ENCODE measurements at regions not wholly inside any gene's neighbourhood (a gene's known extent, or its start where the extent isn't known, plus 50 kb on each side); places are given as distances from the start of the nearest gene placed in this dataset.

DNA sequence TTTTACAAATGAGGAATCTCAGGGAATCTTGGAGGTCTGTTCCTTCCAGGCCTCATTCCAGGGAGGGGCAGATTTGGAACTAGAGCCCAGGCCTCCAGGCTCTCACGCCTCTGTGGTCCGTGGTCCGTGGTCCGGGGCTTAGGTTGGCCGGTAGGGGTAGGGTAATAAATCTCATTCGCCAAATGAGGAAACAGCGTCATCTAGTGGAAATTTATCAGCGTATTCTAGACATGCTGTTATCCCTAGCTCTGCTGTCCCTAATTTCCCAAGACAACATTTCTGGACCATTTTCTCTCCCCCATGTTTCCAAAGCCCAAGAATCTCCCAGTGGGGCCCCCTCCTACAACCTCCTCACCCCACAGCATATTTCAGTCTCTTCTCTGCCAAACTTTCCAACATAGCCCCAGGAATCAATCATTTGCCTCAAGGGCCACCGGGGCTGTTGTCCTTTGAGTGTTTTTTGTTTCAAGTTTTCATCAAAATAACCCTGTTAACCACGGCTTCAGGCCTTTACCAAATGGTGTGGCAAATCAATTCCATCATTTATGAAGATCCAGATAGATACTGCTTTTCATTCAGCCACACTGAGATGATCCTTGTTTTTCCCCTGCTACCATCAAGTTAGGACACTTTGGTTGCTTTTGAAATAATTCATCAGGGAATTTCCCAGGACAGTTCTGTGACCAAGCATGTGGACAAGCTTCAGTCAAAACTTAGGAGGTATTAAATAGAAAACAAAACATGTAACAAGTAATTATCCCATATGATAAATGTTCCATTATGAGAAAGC is 126.8 kb downstream of the ALDH8A1 start (continued):
- TF ChIP-seq MTF1 (CRISPR knock-in tag; IDR thresholded peaks at IDR 0.05; ENCODE audit: borderline replicate concordance) (no peak), LEF1 (IDR thresholded peaks at IDR 0.05) (no peak), ZNF133 (CRISPR knock-in tag; IDR thresholded peaks at IDR 0.05) (no peak), ZNF212 (CRISPR knock-in tag; IDR thresholded peaks at IDR 0.05) (no peak), BCOR (IDR thresholded peaks at IDR 0.05) (no peak), SMC3 (conservative IDR thresholded peaks at IDR 0.05; ENCODE audit: insufficient read depth, low read depth, low read length) (peak; percentile 88), DMBX1 (CRISPR knock-in tag; IDR thresholded peaks at IDR 0.05; ENCODE audit: borderline replicate concordance) (no peak), CTBP1 (IDR thresholded peaks at IDR 0.05; ENCODE audit: borderline replicate concordance) (no peak), NFYB (IDR thresholded peaks at IDR 0.05; ENCODE audit: extremely low read depth, insufficient read length) (no peak), ZNF354B (CRISPR knock-in tag; IDR thresholded peaks at IDR 0.05) (no peak), CC2D1A (IDR thresholded peaks at IDR 0.05) (peak; percentile 84), STAG1 (CRISPR knock-in tag; IDR thresholded peaks at IDR 0.05; ENCODE audit: borderline replicate concordance) (peak; percentile 96), FUS (optimal IDR thresholded peaks at IDR 0.05; ENCODE audit: low read depth, low read length) (no peak), SOX6 (IDR thresholded peaks at IDR 0.05) (no peak), ZC3H11A (IDR thresholded peaks at IDR 0.05; ENCODE audit: low read depth, low read length) (no peak), GABPB1 (CRISPR knock-in tag; IDR thresholded peaks at IDR 0.05) (no peak), SMAD3 (CRISPR knock-in tag; conservative IDR thresholded peaks at IDR 0.05) (no peak), STAT5B (CRISPR knock-in tag; IDR thresholded peaks at IDR 0.05) (no peak)
- TF ChIP-seq, protein P1, sequence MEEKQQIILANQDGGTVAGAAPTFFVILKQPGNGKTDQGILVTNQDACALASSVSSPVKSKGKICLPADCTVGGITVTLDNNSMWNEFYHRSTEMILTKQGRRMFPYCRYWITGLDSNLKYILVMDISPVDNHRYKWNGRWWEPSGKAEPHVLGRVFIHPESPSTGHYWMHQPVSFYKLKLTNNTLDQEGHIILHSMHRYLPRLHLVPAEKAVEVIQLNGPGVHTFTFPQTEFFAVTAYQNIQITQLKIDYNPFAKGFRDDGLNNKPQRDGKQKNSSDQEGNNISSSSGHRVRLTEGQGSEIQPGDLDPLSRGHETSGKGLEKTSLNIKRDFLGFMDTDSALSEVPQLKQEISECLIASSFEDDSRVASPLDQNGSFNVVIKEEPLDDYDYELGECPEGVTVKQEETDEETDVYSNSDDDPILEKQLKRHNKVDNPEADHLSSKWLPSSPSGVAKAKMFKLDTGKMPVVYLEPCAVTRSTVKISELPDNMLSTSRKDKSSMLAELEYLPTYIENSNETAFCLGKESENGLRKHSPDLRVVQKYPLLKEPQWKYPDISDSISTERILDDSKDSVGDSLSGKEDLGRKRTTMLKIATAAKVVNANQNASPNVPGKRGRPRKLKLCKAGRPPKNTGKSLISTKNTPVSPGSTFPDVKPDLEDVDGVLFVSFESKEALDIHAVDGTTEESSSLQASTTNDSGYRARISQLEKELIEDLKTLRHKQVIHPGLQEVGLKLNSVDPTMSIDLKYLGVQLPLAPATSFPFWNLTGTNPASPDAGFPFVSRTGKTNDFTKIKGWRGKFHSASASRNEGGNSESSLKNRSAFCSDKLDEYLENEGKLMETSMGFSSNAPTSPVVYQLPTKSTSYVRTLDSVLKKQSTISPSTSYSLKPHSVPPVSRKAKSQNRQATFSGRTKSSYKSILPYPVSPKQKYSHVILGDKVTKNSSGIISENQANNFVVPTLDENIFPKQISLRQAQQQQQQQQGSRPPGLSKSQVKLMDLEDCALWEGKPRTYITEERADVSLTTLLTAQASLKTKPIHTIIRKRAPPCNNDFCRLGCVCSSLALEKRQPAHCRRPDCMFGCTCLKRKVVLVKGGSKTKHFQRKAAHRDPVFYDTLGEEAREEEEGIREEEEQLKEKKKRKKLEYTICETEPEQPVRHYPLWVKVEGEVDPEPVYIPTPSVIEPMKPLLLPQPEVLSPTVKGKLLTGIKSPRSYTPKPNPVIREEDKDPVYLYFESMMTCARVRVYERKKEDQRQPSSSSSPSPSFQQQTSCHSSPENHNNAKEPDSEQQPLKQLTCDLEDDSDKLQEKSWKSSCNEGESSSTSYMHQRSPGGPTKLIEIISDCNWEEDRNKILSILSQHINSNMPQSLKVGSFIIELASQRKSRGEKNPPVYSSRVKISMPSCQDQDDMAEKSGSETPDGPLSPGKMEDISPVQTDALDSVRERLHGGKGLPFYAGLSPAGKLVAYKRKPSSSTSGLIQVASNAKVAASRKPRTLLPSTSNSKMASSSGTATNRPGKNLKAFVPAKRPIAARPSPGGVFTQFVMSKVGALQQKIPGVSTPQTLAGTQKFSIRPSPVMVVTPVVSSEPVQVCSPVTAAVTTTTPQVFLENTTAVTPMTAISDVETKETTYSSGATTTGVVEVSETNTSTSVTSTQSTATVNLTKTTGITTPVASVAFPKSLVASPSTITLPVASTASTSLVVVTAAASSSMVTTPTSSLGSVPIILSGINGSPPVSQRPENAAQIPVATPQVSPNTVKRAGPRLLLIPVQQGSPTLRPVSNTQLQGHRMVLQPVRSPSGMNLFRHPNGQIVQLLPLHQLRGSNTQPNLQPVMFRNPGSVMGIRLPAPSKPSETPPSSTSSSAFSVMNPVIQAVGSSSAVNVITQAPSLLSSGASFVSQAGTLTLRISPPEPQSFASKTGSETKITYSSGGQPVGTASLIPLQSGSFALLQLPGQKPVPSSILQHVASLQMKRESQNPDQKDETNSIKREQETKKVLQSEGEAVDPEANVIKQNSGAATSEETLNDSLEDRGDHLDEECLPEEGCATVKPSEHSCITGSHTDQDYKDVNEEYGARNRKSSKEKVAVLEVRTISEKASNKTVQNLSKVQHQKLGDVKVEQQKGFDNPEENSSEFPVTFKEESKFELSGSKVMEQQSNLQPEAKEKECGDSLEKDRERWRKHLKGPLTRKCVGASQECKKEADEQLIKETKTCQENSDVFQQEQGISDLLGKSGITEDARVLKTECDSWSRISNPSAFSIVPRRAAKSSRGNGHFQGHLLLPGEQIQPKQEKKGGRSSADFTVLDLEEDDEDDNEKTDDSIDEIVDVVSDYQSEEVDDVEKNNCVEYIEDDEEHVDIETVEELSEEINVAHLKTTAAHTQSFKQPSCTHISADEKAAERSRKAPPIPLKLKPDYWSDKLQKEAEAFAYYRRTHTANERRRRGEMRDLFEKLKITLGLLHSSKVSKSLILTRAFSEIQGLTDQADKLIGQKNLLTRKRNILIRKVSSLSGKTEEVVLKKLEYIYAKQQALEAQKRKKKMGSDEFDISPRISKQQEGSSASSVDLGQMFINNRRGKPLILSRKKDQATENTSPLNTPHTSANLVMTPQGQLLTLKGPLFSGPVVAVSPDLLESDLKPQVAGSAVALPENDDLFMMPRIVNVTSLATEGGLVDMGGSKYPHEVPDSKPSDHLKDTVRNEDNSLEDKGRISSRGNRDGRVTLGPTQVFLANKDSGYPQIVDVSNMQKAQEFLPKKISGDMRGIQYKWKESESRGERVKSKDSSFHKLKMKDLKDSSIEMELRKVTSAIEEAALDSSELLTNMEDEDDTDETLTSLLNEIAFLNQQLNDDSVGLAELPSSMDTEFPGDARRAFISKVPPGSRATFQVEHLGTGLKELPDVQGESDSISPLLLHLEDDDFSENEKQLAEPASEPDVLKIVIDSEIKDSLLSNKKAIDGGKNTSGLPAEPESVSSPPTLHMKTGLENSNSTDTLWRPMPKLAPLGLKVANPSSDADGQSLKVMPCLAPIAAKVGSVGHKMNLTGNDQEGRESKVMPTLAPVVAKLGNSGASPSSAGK (IDR thresholded peaks at IDR 0.05): no peak
